Activated CD4-positive, alpha-beta T cell treated with anti-CD3 and anti-CD28 coated beads, Interleukin-10, Interleukin-2, amounts not matched to agents 100 ng/mL and 50 ng/mL, durations not matched to agents 16 hours and 8 hours (primary cell): ENCODE measurements at regions not wholly inside any gene's neighbourhood (a gene's known extent, or its start where the extent isn't known, plus 50 kb on each side); places are given as distances from the start of the nearest gene placed in this dataset.
"Not testable (repeated sequence)": the region's sequence is repeated elsewhere in the genome, so short reads cannot be mapped to it uniquely, and the experiment has no call there.

Experiments
- DNase-seq: peaks from one replicate; pipeline ENCODE4 v3.0.0-alpha.2; 2020

- not testable (repeated sequence) for DNase-seq
Observed at GRCh38 chr7:115789473-115789872, 241.1 kb downstream of the TFEC start.

- DNase-seq: no peak
Observed at GRCh38 chr7:115782696-115783490, 247.7 kb downstream of the TFEC start.

- DNase-seq: no peak
Observed at GRCh38 chr7:115779561-115779960, 251.0 kb downstream of the TFEC start.

GRCh38 chr7:115775981-115776380 is 254.6 kb downstream of the TFEC start:
- no peak for DNase-seq

GRCh38 chr7:115763347-115763746 is 267.2 kb downstream of the TFEC start:
- no peak for DNase-seq

GRCh38 chr7:115758025-115758424 is 272.5 kb downstream of the TFEC start:
- no peak for DNase-seq

- DNase-seq: no peak
Observed at GRCh38 chr7:115754226-115754625, 276.3 kb downstream of the TFEC start.

- DNase-seq: no peak
Observed at GRCh38 chr7:115749924-115750323, 280.6 kb downstream of the TFEC start.

GRCh38 chr7:115748123-115748738 is 282.3 kb downstream of the TFEC start:
- DNase-seq: no peak

GRCh38 chr7:115747174-115747573 is 283.4 kb downstream of the TFEC start:
- no peak for DNase-seq

GRCh38 chr7:115740043-115740442 is 290.5 kb downstream of the TFEC start:
- DNase-seq: no peak

GRCh38 chr7:115734641-115735040 is 295.9 kb downstream of the TFEC start:
- DNase-seq: no peak

- DNase-seq: no peak
Observed at GRCh38 chr7:115731796-115732471, 298.6 kb downstream of the TFEC start.

- DNase-seq: no peak
Observed at GRCh38 chr7:115728518-115728917, 302.0 kb downstream of the TFEC start.

GRCh38 chr7:115724400-115725056 is 306.0 kb downstream of the TFEC start:
- no peak for DNase-seq

GRCh38 chr7:115722302-115722977 is 308.1 kb downstream of the TFEC start:
- DNase-seq: peak; percentile 9

GRCh38 chr7:115721293-115722217 is 309.0 kb downstream of the TFEC start:
- DNase-seq: no peak

GRCh38 chr7:115719963-115720362 is 310.6 kb downstream of the TFEC start:
- no peak for DNase-seq

GRCh38 chr7:115709664-115710063 is 320.9 kb downstream of the TFEC start:
- DNase-seq: no peak

- no peak for DNase-seq
Observed at GRCh38 chr7:115708013-115708341, 322.6 kb downstream of the TFEC start.

- peak; percentile 24 for DNase-seq
Observed at GRCh38 chr7:115707258-115708012, 323.1 kb downstream of the TFEC start.
